ENCODE measurements at regions not wholly inside any gene's neighbourhood (a gene's known extent, or its start where the extent isn't known, plus 50 kb on each side); places are given as distances from the start of the nearest gene placed in this dataset.
A peak's percentile ranks its signal among the peaks of the same experiment; 100 is the strongest.

GRCh38 chr9:119662329-119662728 is 293.1 kb upstream of the BRINP1 start:
- no peak for DNase-seq (ENCODE audit: low read depth in 3 of 3)

- DNase-seq (ENCODE audit: low read depth in 3 of 3): no peak
Observed at GRCh38 chr9:119652931-119653330, 283.7 kb upstream of the BRINP1 start.

- no peak for DNase-seq (ENCODE audit: low read depth in 3 of 3)
Observed at GRCh38 chr9:119649205-119649604, 280.0 kb upstream of the BRINP1 start.

- no peak for DNase-seq (ENCODE audit: low read depth in 3 of 3)
Observed at GRCh38 chr9:119639287-119639955, 270.2 kb upstream of the BRINP1 start.

GRCh38 chr9:119634006-119634405 is 264.8 kb upstream of the BRINP1 start:
- DNase-seq (ENCODE audit: low read depth in 3 of 3): no peak

DNA sequence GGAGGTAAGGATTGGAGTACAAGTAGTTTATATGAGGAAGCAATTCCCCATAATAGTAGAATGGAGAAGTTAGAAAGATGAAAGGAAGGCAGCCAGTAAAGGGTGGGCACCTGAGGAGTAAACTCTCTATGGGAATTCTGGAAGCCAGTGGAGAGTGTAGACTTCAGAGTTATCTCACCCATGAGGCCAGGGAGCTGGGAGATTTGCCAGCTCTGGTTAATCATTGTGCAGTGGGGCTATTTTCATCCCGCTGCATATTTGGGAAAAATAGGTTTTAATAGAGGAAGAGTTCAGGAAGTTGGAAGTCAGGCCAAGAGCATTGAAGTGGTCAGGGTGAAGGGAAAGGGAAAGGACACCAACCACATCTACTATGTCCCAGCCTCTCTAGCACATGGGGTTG is 242.3 kb upstream of the BRINP1 start:
- no peak for DNase-seq (ENCODE audit: low read depth in 3 of 3)

- DNase-seq (ENCODE audit: low read depth in 3 of 3): no peak
Observed at GRCh38 chr9:119609277-119609971, 240.2 kb upstream of the BRINP1 start.

DNA sequence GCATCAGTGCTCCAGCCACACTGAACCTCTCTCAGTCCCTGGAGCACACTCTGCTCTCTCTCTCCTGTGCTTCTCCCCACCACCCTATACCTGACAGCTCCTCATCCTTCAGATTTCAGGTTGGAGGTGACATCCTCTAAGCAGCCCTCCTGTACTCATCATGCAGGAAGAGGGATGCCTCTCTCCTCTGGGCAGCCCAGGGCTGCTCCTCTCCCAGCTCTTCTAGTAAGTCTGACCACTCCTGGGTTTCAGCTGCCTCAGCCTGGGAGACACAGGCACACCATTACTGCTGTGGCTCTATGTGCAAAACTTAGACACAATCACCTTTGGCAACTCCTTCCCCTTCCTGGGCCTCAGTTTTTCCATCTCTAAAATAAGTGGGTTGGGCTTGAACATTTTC is 232.4 kb upstream of the BRINP1 start:
- no peak for DNase-seq (ENCODE audit: low read depth in 3 of 3)

DNA sequence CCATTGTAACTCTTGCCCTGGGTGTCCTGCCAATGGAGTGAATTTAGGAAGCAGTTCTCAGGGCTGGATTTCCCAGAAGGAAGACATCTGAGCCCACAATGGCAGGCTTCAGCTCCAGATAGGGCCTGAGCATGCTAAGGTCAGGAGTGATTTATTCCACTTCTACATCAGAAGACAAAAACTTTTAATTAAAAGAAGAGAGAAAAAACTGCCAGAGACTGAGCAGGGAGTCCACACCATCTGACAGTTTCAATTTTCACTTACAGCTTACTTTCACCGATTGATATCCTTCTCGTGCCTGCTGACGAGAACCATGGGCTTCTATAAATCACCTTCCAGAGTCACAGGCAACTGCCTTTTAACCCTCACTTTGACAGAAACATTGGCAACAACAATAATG is 228.3 kb upstream of the BRINP1 start:
- DNase-seq (ENCODE audit: low read depth in 3 of 3): no peak

DNA sequence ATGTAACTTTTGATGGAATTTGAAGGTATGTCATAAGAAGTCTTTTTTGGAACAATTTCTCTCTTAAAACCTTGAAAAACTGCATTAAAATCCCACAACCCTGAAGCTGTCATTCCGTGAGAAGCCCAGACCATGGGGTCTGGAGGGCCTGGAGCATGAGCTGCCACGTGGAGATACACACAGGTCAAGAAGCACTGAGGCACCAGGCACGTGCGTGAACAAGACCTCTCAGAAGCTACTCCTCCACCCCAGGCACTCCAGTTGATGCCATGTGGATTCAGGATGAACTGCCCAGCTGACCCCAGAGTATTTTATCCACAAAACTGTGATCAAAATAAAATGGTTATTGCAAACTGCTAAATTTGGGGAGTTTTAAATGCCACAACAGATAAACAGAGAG is 227.5 kb upstream of the BRINP1 start:
- DNase-seq (ENCODE audit: low read depth in 3 of 3): no peak

DNA sequence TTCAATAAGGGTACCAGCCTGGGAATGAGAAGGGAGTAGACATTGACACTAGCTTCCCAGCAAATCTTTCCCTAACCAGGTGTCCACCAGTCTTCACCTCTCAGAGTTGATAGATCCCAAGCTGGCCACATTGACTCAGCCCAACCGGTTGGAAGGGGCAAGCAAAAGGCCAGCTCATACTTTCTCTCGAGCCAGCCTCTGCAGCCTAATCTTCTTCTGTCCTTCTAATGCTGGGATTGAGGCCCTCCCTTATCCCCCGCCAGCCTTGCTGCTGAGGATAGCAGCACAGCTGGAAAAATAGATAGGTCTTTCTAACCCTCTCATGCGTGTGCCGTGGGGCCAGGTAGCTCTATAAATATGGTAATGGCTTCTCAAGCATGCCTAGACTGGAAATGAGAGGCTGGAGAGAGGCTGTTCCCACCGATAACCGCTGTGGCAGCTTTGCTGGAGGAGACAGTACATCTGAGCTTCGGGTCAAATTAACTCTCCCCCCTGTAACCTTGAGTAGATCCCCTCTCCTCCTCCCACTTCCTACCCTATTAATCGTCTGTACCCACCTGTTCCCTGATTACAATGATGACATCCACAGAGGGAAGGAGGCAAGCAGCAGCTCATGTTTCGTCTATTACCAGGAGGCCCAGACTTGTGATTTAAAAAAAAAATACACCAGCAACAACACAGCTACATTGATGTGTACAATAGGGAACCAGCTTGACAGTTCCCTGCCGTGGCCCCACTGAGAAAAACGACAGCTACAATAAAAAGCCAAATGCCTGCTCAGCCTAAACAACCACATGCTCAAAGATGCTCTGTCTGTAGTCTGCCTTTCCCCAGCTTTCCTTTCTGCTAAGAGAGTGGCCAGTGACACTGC is 219.9 kb upstream of the BRINP1 start:
- DNase-seq (ENCODE audit: low read depth in 3 of 3): no peak

DNA sequence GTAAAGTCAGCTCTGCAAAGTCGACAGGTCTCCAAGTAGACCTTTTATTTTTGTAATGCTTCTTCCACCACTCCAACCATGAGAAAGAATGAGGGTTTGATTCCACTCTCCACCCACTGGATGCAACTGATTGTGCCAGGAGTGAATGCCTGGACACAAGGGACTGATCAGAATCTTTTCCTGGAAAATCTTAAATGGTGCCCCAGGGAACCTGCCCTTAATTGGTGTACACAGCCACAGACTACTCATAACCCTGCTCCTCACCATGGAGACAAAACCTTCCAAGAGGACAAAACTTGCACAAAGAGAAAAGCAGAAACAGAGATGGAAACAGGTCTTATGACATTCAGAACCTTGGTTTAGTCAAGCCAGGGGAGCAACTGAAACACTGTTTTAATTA is 208.6 kb upstream of the BRINP1 start:
- DNase-seq (ENCODE audit: low read depth in 3 of 3): no peak

- no peak for DNase-seq (ENCODE audit: low read depth in 3 of 3)
Observed at GRCh38 chr9:119559986-119560385, 190.8 kb upstream of the BRINP1 start.

- no peak for DNase-seq (ENCODE audit: low read depth in 3 of 3)
Observed at GRCh38 chr9:119559056-119559455, 189.8 kb upstream of the BRINP1 start.

DNA sequence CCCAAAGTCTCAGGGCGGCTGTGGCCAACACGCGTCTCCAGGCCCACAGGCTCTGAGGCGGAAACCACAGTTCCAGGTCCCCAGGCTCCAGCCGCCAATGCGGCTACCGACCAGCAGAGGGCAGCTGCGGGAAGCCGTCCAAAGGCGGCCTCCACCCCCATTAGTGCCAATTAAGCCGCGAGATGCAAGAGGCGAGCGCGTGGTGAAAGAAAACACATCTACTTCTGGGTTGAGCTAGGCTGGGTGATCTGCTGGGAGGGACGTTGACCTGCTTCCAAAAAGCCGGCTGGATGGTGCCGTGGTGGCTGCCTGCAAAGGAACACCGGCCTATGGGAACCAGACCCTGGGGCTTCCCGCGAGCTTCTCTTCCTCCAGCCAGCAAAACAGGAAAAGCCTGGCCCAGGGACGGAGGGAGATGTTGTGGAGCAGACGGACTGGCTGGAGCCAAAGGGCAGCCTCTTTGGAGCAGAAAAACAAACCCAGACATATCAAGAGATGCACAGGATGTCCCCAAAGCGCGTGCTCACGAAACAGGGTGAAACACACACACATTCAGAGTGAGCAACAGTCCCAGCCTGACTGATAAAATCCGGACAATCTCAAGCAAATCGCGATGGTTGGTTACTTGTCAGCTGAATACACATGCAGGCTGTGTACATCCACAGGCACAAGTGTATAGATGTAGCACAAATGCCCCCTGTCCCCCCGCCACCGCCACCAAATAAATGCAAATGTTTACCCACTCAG is 187.1 kb upstream of the BRINP1 start:
- peak in 2 of 3 experiments; percentile 6 to 53 for DNase-seq (ENCODE audit: low read depth in 3 of 3)

DNA sequence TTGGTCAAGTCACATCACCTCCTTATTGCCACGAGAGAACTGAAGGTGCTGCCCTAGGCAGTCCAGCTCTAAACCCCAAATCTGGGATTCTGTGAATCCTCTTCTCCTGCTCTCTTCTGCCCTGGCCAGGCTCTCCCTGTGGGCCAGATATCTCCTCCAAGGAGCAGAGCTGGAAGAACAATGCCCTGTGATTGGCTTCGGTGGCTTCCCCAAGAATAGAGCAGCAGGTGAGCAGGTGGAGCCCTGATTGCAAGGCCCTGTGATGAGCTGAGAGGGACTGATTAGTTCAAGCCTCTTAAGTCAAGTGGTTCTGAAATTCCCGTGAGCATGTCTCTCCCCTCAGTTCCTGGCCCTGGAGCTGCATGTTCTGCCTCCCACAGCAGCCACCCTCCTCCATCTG is 175.3 kb upstream of the BRINP1 start:
- no peak for DNase-seq (ENCODE audit: low read depth in 3 of 3)

- DNase-seq (ENCODE audit: low read depth in 3 of 3): no peak
Observed at GRCh38 chr9:119537138-119537537, 167.9 kb upstream of the BRINP1 start.

- no peak for DNase-seq (ENCODE audit: low read depth in 3 of 3)
Observed at GRCh38 chr9:119533504-119533903, 164.3 kb upstream of the BRINP1 start.

- no peak for DNase-seq (ENCODE audit: low read depth in 3 of 3)
Observed at GRCh38 chr9:119526698-119527097, 157.5 kb upstream of the BRINP1 start.

DNA sequence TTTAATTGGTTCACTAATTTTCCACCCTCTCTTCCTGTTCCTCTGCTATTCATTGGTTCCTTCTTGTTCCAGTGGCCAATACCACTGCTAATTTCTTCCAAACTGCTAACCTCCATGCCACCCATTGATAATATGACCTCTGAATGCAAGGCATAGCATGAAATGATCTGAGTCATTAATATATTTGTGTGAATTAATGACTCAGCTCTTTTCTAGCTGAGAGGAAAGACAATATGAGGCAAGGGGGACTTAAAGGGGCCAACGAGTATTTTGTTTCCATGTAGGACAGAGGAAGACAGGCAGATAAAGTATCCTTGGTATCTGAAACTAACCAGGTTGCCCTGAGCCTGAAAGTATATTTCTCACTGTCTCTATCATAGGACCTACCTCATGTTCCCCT is 154.3 kb upstream of the BRINP1 start:
- DNase-seq (ENCODE audit: low read depth in 3 of 3): no peak

DNA sequence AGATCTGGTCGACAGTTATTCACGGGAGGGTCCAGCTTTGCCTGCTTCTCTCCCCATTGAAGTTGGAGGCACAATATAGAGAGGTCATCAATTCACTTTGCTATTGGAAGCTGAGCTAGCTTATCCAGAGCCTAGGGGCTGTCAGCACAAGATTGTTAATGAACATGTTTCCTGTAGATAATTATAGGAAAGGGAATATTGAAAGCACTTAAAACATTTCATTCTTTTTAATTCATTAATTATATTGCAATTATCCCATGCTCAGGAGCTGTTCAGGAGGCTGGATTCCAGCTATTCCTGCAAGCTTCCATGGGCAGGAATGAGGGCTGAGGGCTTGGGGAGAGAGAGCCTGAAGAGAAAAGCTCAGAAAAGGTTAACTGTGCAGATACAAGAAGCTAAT is 153.1 kb upstream of the BRINP1 start:
- no peak for DNase-seq (ENCODE audit: low read depth in 3 of 3)

GRCh38 chr9:119509291-119509905 is 140.2 kb upstream of the BRINP1 start:
- no peak for DNase-seq (ENCODE audit: low read depth in 3 of 3)
